HL-60 (cell line): ENCODE measurements at regions not wholly inside any gene's neighbourhood (a gene's known extent, or its start where the extent isn't known, plus 50 kb on each side); places are given as distances from the start of the nearest gene placed in this dataset.

Source experiments
- DNase-seq, 2 experiments: peaks; one replicate each; pipeline ENCODE4 v3.0.0-alpha.2; 2010 to 2020; ENCODE audit warnings: low read depth in 1 of 2, low spot score in 1 of 2
- H3K27ac ChIP-seq: fragments of 250-450 bp; sonication (Bioruptor Pico); replicated peaks from 2 replicates; pipeline ENCODE4 v1.5.1; 2020; ENCODE audit warnings: mild to moderate bottlenecking, moderate library complexity
- H3K27me3 ChIP-seq: fragments of 250-450 bp; sonication (Bioruptor Pico); 2 replicates; pipeline ENCODE4 v1.5.1; 2021; ENCODE audit warnings: mild to moderate bottlenecking, moderate library complexity; ENCODE audit not compliant: insufficient read depth, poor library complexity, severe bottlenecking
- H3K4me3 ChIP-seq: replicated peaks from 2 replicates; pipeline ENCODE4 v1.5.1; 2011; ENCODE audit warnings: mild to moderate bottlenecking, control low read depth, low read length; ENCODE audit not compliant: insufficient read depth
- GABPA ChIP-seq: IDR thresholded peaks from 2 replicates; pipeline ENCODE4 v1.6.1; 2012; ENCODE audit warnings: low read depth
- POLR2AphosphoS5 ChIP-seq: IDR thresholded peaks from 2 replicates; pipeline ENCODE4 v1.6.1; 2012; ENCODE audit warnings: low read depth
- SPI1 ChIP-seq: IDR thresholded peaks from 2 replicates; pipeline ENCODE4 v1.6.1; 2012; ENCODE audit warnings: low read depth, mild to moderate bottlenecking, borderline replicate concordance
- TF ChIP-seq, protein P1 (sequence below): IDR thresholded peaks from one replicate; pipeline ENCODE4 v1.5.1; 2011; ENCODE audit warnings: low read length, control low read depth, inconsistent platforms; ENCODE audit not compliant: insufficient read depth
- TF ChIP-seq, protein P2 (sequence below): IDR thresholded peaks from 2 replicates; pipeline ENCODE4 v1.6.1; 2012; ENCODE audit warnings: low read depth; ENCODE audit not compliant: insufficient replicate concordance

DNA sequence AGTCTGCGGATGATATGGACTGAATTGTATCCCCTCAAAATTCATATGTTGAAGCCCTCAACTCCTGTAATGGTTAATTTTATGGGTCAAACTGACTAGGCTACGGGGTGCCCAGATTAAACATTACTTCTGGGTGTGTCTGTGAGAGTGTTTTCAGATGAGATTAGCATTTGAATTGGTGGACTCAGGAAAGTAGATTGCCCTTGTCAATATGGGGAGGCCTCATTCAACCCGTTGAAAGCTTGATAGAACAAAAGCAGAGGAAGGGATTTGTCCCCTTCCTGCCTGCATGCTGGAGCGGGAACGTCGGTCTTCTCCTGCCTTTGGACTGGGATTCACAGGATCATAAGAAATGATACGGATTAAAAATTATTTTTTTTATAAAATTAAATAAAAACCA is 84.5 kb downstream of the BBS10 start:
- Histone ChIP-seq H3K27me3 (no peaks in the 10 kb centered on the region), H3K27ac (no peak overlapping the region), H3K4me3 (no peak overlapping the region)
- no peak for DNase-seq
- TF ChIP-seq GABPA, result no peak
- TF ChIP-seq, protein P1, sequence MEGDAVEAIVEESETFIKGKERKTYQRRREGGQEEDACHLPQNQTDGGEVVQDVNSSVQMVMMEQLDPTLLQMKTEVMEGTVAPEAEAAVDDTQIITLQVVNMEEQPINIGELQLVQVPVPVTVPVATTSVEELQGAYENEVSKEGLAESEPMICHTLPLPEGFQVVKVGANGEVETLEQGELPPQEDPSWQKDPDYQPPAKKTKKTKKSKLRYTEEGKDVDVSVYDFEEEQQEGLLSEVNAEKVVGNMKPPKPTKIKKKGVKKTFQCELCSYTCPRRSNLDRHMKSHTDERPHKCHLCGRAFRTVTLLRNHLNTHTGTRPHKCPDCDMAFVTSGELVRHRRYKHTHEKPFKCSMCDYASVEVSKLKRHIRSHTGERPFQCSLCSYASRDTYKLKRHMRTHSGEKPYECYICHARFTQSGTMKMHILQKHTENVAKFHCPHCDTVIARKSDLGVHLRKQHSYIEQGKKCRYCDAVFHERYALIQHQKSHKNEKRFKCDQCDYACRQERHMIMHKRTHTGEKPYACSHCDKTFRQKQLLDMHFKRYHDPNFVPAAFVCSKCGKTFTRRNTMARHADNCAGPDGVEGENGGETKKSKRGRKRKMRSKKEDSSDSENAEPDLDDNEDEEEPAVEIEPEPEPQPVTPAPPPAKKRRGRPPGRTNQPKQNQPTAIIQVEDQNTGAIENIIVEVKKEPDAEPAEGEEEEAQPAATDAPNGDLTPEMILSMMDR, result no peak
- TF ChIP-seq SPI1, result no peak
- TF ChIP-seq, protein P2, sequence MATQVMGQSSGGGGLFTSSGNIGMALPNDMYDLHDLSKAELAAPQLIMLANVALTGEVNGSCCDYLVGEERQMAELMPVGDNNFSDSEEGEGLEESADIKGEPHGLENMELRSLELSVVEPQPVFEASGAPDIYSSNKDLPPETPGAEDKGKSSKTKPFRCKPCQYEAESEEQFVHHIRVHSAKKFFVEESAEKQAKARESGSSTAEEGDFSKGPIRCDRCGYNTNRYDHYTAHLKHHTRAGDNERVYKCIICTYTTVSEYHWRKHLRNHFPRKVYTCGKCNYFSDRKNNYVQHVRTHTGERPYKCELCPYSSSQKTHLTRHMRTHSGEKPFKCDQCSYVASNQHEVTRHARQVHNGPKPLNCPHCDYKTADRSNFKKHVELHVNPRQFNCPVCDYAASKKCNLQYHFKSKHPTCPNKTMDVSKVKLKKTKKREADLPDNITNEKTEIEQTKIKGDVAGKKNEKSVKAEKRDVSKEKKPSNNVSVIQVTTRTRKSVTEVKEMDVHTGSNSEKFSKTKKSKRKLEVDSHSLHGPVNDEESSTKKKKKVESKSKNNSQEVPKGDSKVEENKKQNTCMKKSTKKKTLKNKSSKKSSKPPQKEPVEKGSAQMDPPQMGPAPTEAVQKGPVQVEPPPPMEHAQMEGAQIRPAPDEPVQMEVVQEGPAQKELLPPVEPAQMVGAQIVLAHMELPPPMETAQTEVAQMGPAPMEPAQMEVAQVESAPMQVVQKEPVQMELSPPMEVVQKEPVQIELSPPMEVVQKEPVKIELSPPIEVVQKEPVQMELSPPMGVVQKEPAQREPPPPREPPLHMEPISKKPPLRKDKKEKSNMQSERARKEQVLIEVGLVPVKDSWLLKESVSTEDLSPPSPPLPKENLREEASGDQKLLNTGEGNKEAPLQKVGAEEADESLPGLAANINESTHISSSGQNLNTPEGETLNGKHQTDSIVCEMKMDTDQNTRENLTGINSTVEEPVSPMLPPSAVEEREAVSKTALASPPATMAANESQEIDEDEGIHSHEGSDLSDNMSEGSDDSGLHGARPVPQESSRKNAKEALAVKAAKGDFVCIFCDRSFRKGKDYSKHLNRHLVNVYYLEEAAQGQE, result no peak
- no peak for TF ChIP-seq POLR2AphosphoS5

DNA sequence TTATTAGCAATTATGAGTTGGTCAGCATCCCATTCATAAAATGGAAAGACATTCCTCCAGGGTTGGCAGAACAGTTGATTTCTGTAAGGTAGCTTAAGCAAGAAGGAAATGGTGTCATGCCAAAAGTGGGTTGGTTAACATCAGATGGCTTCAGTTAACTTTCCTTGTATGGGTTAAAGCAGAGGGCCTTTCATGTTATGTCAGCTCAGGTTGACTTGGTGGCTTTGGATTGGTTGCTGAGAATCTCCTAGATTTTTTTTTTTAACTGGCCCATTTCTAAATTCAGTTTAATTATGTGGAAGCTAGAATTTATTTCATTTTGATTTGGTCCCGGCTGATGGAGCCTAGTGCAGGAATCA is 87.8 kb downstream of the BBS10 start:
- Histone ChIP-seq H3K4me3 (no peak overlapping the region), H3K27ac (no peak overlapping the region), H3K27me3 (no peaks in the 10 kb centered on the region)
- DNase-seq, result no peak
- no peak for TF ChIP-seq GABPA

DNA sequence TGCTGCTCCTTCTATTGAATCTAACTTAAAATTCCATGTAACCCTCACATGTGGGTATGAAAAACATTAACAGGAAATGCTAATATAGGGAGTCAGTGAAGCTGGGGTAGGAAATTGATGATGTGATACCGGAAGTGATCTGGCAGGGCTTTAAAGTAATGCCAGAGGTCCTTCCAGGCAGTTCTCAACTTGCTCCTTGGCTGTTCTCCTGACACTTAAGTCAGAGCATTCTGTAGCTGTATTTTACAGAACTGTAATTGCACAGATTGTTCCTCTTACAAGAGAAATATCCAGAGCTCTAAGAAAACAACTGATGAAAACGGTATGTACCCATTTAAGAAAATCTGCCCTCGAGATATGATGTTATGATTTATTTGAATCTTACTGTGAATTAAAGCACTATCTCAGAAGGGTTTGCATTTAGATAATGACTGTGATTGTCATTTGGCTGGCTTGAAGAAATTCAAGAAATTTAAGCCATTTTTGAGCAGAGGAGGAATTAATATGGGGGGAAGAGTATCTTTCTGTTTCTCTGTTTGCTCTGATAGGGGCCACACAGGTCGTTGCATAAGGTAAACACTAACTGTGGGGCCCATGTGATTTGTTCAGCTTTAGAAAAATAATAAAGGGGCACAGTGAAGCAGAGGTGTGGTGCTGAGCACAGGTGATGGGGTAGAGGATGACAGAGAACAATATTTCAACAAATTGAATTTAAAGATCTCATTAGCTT is 88.4 kb downstream of the BBS10 start:
- DNase-seq, result no peak
- no peaks in the 10 kb centered on the region for H3K27me3 ChIP-seq
- no peak for TF ChIP-seq POLR2AphosphoS5
- no peak for TF ChIP-seq GABPA
- TF ChIP-seq, protein P1, result no peak
- TF ChIP-seq, protein P2, result no peak
- TF ChIP-seq SPI1, result no peak
- no peak overlapping the region for H3K4me3 ChIP-seq
- H3K27ac ChIP-seq, result no peak overlapping the region

DNA sequence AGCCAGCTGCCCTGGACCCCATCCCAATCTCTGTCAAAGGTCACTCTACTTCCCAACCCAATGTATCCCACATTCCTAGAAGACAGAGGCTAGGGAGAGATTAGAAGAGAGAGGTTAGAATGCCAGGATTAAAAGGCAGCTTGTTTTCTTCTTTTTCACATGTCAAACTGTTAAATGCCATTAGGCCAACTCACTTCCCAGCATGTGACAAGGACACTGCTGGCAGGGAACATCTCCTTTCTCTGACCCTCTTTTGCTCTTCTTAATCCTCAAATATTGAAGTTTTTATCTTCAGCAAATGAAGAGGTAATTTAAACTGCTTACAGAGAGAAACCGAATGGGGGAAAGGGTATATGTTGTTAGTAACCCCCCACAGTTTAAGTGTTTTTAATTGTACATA is 89.1 kb downstream of the BBS10 start:
- DNase-seq, result no peak
- Histone ChIP-seq H3K27ac (no peak overlapping the region), H3K4me3 (no peak overlapping the region), H3K27me3 (no peaks in the 10 kb centered on the region)
- TF ChIP-seq GABPA (no peak), SPI1 (no peak), POLR2AphosphoS5 (no peak)
- TF ChIP-seq, protein P2, result no peak
- TF ChIP-seq, protein P1, result no peak
